GM06990 (cell line): ENCODE measurements at regions not wholly inside any gene's neighbourhood (a gene's known extent, or its start where the extent isn't known, plus 50 kb on each side); places are given as distances from the start of the nearest gene placed in this dataset.

Source experiments
- DNase-seq: peaks from one replicate; pipeline ENCODE4 v3.0.0-alpha.2; 2011; ENCODE audit not compliant: insufficient read length; ENCODE audit errors: extremely low read depth
- H3K27me3 ChIP-seq: replicated peaks from 2 replicates; pipeline ENCODE4 v1.6.0; 2011; ENCODE audit warnings: low read length; ENCODE audit not compliant: control insufficient read depth, insufficient read depth
- H3K36me3 ChIP-seq: 2 replicates; pipeline ENCODE4 v1.5.1; 2011; ENCODE audit warnings: low read length; ENCODE audit not compliant: control insufficient read depth, insufficient read depth
- H3K4me3 ChIP-seq: replicated peaks from 2 replicates; pipeline ENCODE4 v1.5.1; 2011; ENCODE audit warnings: low read depth, mild to moderate bottlenecking, control low read depth, low read length
- CTCF ChIP-seq: IDR thresholded peaks from 2 replicates; pipeline ENCODE4 v1.5.1; 2011; ENCODE audit warnings: low read length, control low read depth, mild to moderate bottlenecking, inconsistent platforms; ENCODE audit not compliant: insufficient read depth, poor library complexity, severe bottlenecking

GRCh38 chr17:73823684-73824083 is 179.4 kb upstream of the SDK2 start:
- Histone ChIP-seq H3K36me3 (no peaks in the 10 kb centered on the region), H3K4me3 (no peak overlapping the region), H3K27me3 (no peaks in the 10 kb centered on the region; the same call in none of the 2 replicates)
- no peak for TF ChIP-seq CTCF
- DNase-seq: no peak

GRCh38 chr17:73824321-73824720 is 180.1 kb upstream of the SDK2 start:
- no peaks in the 10 kb centered on the region; the same call in none of the 2 replicates for H3K27me3 ChIP-seq

GRCh38 chr17:73826181-73826871 is 182.1 kb upstream of the SDK2 start:
- TF ChIP-seq CTCF: no peak
- H3K4me3 ChIP-seq: no peak overlapping the region
- no peaks in the 10 kb centered on the region; the same call in none of the 2 replicates for H3K27me3 ChIP-seq
- DNase-seq: no peak
- H3K36me3 ChIP-seq: no peaks in the 10 kb centered on the region

More at GRCh38 chr17:73824321-73824720, 180.1 kb upstream of the SDK2 start:
- H3K4me3 ChIP-seq: no peak overlapping the region
- H3K36me3 ChIP-seq: no peaks in the 10 kb centered on the region
- TF ChIP-seq CTCF: no peak
- DNase-seq: no peak

GRCh38 chr17:73826872-73827228 is 182.6 kb upstream of the SDK2 start:
- no peak for TF ChIP-seq CTCF
- Histone ChIP-seq H3K27me3 (no peaks in the 10 kb centered on the region; the same call in none of the 2 replicates), H3K4me3 (no peak overlapping the region), H3K36me3 (no peaks in the 10 kb centered on the region)
- DNase-seq: no peak

- DNase-seq: no peak
- Histone ChIP-seq H3K36me3 (no peaks in the 10 kb centered on the region), H3K4me3 (no peak overlapping the region), H3K27me3 (no peaks in the 10 kb centered on the region; the same call in none of the 2 replicates)
- no peak for TF ChIP-seq CTCF
Observed at GRCh38 chr17:73827627-73828291, 183.5 kb upstream of the SDK2 start.
